ENCODE measurements at regions not wholly inside any gene's neighbourhood (a gene's known extent, or its start where the extent isn't known, plus 50 kb on each side); places are given as distances from the start of the nearest gene placed in this dataset.

GRCh38 chr11:109765709-109766311, 327.4 kb upstream of the ZC3H12C start:
- TF ChIP-seq CTCF (IDR thresholded peaks at IDR 0.05; ENCODE audit: low read depth, low read length) (no peak), MAX (IDR thresholded peaks at IDR 0.05; ENCODE audit: low read depth, low read length) (no peak)
